Sigmoid colon (tissue), 4 donors: ENCODE measurements at regions not wholly inside any gene's neighbourhood (a gene's known extent, or its start where the extent isn't known, plus 50 kb on each side); places are given as distances from the start of the nearest gene placed in this dataset.

Source experiments
- EP300 ChIP-seq, 4 donors: sonication (generic); formaldehyde crosslinking; IDR thresholded peaks; one replicate each; pipeline ENCODE4 v1.6.1; 2017; ENCODE audit warnings: antibody characterized with exemption in 4 of 4
- POLR2A ChIP-seq, 2 donors: fragments of 450-650 bp; IDR thresholded peaks; one replicate each; pipeline ENCODE4 v1.6.1; 2016; ENCODE audit warnings: antibody characterized with exemption in 2 of 2, mild to moderate bottlenecking in 2 of 2, moderate library complexity in 2 of 2
- POLR2AphosphoS5 ChIP-seq, 4 donors: sonication (generic); formaldehyde crosslinking; IDR thresholded peaks; one replicate each; pipeline ENCODE4 v1.6.1; 2017; ENCODE audit warnings: antibody characterized with exemption in 4 of 4
- TF ChIP-seq, protein P1 (sequence below), 4 experiments: fragments of 450-650 bp in 3 of 4; fragments of 200-600 bp in 1 of 4; IDR thresholded peaks; one replicate each; pipeline ENCODE4 v1.5.1; 2016 to 2019; ENCODE audit warnings: antibody characterized with exemption in 4 of 4, mild to moderate bottlenecking in 3 of 4, moderate library complexity in 2 of 4

DNA sequence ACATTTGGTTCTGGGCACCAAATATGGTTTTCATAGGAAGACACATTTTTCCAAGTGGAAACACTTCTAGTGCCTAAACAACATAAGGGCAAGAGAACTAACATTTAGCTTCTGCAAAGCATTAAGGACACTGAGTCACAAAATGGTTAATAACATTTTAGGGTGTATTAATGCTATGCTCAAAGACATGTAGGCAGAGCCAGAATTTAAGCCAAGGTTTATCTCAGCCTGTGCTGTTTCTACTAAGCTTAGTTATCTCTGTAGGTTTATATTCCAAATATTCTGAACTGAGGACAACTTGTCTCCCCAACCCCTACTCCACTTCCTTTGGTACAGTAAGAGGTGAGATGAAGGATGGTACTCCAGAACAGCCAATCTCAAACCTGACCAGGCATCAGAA, 54.1 kb upstream of the AKAP13 start:
- TF ChIP-seq, protein P1, sequence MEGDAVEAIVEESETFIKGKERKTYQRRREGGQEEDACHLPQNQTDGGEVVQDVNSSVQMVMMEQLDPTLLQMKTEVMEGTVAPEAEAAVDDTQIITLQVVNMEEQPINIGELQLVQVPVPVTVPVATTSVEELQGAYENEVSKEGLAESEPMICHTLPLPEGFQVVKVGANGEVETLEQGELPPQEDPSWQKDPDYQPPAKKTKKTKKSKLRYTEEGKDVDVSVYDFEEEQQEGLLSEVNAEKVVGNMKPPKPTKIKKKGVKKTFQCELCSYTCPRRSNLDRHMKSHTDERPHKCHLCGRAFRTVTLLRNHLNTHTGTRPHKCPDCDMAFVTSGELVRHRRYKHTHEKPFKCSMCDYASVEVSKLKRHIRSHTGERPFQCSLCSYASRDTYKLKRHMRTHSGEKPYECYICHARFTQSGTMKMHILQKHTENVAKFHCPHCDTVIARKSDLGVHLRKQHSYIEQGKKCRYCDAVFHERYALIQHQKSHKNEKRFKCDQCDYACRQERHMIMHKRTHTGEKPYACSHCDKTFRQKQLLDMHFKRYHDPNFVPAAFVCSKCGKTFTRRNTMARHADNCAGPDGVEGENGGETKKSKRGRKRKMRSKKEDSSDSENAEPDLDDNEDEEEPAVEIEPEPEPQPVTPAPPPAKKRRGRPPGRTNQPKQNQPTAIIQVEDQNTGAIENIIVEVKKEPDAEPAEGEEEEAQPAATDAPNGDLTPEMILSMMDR (IDR thresholded peaks at IDR 0.05), result no peak
- TF ChIP-seq EP300 (IDR thresholded peaks at IDR 0.05) (no peak), POLR2A (IDR thresholded peaks at IDR 0.05) (no peak), POLR2AphosphoS5 (IDR thresholded peaks at IDR 0.05) (no peak)
